HG02884 (cell line): ENCODE measurements at regions not wholly inside any gene's neighbourhood (a gene's known extent, or its start where the extent isn't known, plus 50 kb on each side); places are given as distances from the start of the nearest gene placed in this dataset.

Experiments used
- ATAC-seq: cut with Tn5 transposase; IDR thresholded peaks from one replicate; pipeline ENCODE4 v1.9.1; 2021; ENCODE audit warnings: mild to moderate bottlenecking, moderate library complexity; ENCODE audit not compliant: unreplicated experiment

- ATAC-seq: no peak
Measured at GRCh38 chr1:88111816-88112215, 572.3 kb upstream of the PKN2 start.

- no peak for ATAC-seq
Measured at GRCh38 chr1:88117597-88117996, 566.5 kb upstream of the PKN2 start.

- ATAC-seq: no peak
Measured at GRCh38 chr1:88118176-88118845, 565.8 kb upstream of the PKN2 start.

GRCh38 chr1:88124614-88125013 is 559.5 kb upstream of the PKN2 start:
- ATAC-seq: no peak

GRCh38 chr1:88126467-88126866 is 557.6 kb upstream of the PKN2 start:
- ATAC-seq: no peak

- ATAC-seq: no peak
Measured at GRCh38 chr1:88133991-88134390, 550.1 kb upstream of the PKN2 start.

GRCh38 chr1:88134983-88135921 is 548.8 kb upstream of the PKN2 start:
- ATAC-seq: no peak

- no peak for ATAC-seq
Measured at GRCh38 chr1:88139633-88140032, 544.4 kb upstream of the PKN2 start.

GRCh38 chr1:88140325-88140724 is 543.7 kb upstream of the PKN2 start:
- no peak for ATAC-seq

DNA sequence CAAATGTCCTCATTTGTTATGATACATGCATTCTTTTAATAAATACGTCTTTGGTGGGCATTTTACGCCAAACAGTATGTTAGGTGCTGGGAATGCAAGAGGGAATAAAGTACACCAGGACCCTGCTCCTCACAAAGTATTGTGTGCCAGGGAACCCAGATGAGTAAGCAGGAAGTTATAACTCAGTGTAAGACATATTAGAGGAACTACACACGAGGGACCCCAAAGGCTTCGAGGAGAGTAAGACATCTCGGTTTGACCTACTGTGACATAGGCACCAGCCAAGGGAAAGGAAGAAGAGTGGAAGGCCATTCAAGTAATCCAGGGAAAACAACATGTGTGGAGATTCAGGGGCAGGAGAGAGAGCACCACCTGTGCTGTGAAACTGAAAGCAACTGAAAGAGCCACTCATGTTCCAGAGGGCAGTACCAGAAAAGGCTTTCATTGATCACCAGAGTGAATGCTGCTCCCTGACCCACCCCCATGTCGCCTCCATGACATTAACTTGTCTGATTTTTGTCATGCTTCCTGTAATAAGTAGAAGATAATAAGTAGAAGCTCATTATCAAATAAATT is 542.5 kb upstream of the PKN2 start:
- no peak for ATAC-seq

DNA sequence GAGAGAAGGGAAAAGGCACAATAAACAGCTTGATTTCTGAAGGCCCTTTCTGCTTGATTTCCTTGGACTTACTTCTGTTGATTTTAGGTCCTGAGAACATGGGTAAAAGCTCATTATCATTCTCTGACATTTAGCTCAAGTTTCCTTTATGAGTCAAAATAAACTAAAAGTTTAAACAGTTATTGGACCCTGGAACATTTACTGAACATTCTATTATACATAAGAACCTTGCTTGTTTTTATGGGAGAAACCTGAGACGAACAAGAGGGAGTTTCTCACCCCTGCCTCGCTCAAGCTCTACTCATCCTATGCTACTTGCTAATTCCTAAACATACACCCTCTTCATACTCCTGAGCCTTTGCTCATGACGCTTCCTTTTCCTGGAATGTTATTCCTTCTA is 538.3 kb upstream of the PKN2 start:
- ATAC-seq: no peak

DNA sequence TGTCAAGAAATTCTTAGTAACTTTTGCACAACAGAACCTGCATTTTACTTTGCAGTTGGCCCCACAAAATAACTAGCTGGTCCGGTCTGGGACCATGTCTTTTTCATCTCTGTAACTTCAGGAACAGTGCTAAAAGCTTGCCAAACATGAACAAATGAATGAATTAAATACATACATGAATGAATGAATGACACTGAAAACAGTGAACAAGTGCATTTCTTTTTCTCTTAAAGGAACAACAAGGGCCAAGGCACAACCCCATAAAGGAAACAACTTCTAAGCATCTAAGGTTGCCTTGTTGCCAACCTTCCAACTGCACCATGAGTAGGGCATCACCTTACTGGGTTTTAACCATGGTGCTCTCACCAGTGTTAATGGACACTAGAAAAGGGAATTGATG is 534.4 kb upstream of the PKN2 start:
- no peak for ATAC-seq

DNA sequence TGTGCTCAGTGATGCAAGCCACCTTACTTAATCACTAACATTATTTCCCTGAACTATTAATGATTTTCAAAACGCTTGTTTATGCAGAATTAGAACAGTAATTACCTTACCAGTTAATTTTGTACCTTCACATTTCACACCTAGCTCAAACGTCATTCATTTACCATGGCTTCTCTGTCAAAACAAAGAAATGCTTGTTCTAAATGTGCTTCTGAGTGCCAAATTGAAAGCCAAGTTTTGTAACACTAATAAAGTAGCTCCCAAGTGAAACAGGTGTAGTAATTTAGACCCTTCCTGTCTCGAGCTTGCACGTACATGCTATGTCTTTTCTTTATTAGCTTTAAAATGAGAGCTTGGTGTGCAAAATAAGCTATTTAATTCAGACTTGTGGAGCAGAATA is 533.7 kb upstream of the PKN2 start:
- ATAC-seq: no peak

- no peak for ATAC-seq
Measured at GRCh38 chr1:88163187-88163586, 520.9 kb upstream of the PKN2 start.

DNA sequence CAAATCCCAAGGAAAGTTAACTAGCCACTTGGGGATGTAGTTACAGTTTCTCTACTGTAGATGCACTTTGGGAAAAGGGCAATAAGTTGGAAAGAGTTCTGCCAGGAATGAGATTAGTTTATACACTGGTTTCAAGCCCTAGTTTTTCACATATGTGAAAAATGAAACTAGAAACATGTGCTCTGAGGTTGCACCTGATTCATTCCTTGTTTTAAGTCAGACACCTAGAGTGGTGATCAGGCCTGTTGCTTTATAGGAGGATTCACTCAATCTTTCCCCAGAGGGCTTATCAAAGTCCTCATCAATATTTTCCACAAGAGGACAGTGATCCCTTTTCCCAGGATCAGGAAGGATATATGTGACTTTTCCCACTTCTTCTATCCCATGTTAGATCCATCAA is 515.9 kb upstream of the PKN2 start:
- no peak for ATAC-seq

DNA sequence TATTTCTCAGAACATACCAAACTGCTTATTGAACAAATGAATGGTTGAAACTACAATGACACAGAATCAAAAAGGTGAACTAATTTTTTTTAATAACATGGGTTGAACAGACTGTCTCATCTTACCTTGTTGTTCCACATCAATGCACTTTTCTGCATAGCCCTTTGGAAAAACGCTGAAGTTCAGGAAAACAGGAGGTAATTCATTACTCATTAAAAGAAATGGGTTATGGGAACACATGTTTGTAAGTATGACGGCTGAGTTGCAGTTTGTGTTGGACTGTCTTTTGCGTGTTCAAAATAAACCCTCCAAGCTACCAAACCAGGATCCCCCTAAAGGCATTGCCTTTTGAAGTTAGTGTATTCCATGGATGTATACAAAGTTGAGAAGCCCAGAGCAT is 514.9 kb upstream of the PKN2 start:
- ATAC-seq: no peak

DNA sequence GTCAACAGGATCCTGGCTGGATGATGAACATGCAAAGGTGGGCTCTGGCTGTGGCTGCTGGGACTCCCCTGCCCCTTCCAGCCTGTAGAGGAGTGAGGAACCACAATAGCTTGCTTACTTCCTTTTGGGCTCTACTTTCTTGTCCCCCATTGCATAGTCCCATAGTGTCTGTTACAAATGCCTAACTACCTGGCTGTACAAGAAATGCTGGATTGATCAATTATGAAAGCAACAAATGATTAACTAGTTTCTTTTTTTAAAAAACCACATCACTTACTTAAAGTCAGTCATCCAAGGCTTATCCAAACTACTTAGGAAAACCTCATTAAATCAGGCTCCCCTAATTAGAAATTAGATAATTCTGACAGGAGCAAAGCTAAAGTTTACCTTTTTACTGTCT is 514.1 kb upstream of the PKN2 start:
- ATAC-seq: no peak

GRCh38 chr1:88175120-88175630 is 508.9 kb upstream of the PKN2 start:
- no peak for ATAC-seq

- no peak for ATAC-seq
Measured at GRCh38 chr1:88175631-88176226, 508.3 kb upstream of the PKN2 start.

DNA sequence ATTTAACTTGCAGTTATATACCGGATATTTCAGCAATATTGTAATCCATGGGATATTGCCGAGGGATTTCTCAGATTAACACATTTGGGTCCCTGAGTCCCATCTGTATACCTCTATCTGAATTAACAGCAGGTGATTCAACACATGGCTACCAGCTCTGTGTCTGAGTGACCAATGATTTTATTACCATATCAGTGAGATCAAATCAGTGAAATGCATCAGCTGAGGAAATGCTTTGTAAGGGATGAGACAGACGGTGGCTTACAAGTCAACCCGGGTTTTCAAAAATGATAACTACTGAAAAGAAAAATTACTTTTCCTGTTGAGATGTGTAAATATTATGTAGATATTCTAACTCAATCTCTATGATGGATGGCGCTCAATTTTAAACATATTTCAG is 504.1 kb upstream of the PKN2 start:
- no peak for ATAC-seq

DNA sequence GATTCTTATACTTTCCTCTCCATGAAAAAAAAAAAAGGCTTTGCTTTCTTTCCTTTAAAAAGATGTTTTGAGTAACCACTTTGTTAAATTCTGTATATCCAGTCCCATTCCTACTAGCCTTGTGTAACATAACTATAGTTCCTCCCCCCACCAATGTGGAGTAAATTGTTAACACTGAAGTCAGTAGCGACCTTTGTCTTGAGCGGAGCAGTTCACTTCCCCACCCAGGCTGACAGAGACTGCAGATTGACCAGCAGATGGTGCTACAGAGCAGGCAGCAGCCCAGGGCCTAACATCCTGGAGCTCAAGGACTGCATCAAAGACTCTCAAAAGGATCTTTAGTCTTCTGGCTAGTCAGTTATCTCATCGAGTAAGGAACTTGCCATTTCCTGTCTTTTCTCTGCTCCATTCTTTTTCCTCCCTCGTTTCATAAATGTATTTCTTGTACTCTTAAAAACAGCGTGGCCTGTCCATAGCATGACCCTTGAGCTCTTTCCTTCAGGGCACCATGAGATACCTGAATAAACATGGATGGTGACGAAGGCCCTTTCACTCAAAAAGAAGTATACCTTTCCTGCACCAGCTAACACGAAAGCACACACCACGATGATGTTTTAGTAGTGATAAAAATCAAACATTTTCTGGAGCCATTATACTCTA is 503.5 kb upstream of the PKN2 start:
- ATAC-seq: peak; percentile 99
